ENCODE measurements at regions not wholly inside any gene's neighbourhood (a gene's known extent, or its start where the extent isn't known, plus 50 kb on each side); places are given as distances from the start of the nearest gene placed in this dataset.
"Not testable (repeated sequence)": the region's sequence is repeated elsewhere in the genome, so short reads cannot be mapped to it uniquely, and the experiment has no call there.

GRCh38 chr14:50032462-50033167 is 83.8 kb downstream of the VCPKMT start:
- not testable (repeated sequence) for TF ChIP-seq CTCF (conservative IDR thresholded peaks at IDR 0.05; ENCODE audit: low read depth, low read length); EZH2 (IDR thresholded peaks at IDR 0.05; ENCODE audit: borderline replicate concordance, low read depth, low read length, poor library complexity, severe bottlenecking)

Measured in A673 (cell line).